ENCODE measurements at regions not wholly inside any gene's neighbourhood (a gene's known extent, or its start where the extent isn't known, plus 50 kb on each side); places are given as distances from the start of the nearest gene placed in this dataset.
"Not testable (repeated sequence)": the region's sequence is repeated elsewhere in the genome, so short reads cannot be mapped to it uniquely, and the experiment has no call there.

GRCh38 chr16:88148682-88149081, 197.4 kb downstream of the BANP start:
- DNase-seq = not testable (repeated sequence)

GRCh38 chr16:88149158-88149603, 197.9 kb downstream of the BANP start:
- not testable (repeated sequence) for DNase-seq

- not testable (repeated sequence) for DNase-seq
Measured at GRCh38 chr16:88149663-88150062, 198.4 kb downstream of the BANP start.

GRCh38 chr16:88150456-88151128, 199.4 kb downstream of the BANP start:
- DNase-seq = not testable (repeated sequence)

- DNase-seq = not testable (repeated sequence)
Measured at GRCh38 chr16:88151129-88151499, 199.9 kb downstream of the BANP start.

GRCh38 chr16:88151859-88152843, 200.9 kb downstream of the BANP start:
- not testable (repeated sequence) for DNase-seq

DNA sequence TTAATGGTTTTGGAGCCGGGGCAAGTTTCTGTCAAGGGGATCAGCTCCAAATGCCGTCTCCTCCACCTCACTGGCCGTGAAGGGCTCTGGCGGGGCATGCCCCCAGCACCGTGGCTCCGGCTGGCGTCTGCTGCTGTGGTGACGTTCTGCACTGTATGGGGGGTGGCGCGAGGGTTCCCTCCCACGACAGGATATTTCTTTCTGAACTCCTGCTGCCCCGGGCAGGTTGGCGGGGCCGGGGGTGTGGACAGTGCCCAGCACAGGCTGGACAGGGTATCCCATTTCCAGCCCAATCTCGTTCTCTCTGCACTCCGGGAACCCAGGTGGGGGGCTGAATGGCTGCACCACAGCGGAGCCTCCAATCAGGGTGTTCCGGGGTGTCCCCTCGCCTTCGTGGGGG, 201.6 kb downstream of the BANP start:
- DNase-seq = not testable (repeated sequence)

- DNase-seq = not testable (repeated sequence)
Measured at GRCh38 chr16:88153516-88153915, 202.3 kb downstream of the BANP start.

- not testable (repeated sequence) for DNase-seq
Measured at GRCh38 chr16:88154886-88155285, 203.7 kb downstream of the BANP start.

- DNase-seq = not testable (repeated sequence)
Measured at GRCh38 chr16:88155681-88156080, 204.4 kb downstream of the BANP start.

- not testable (repeated sequence) for DNase-seq
Measured at GRCh38 chr16:88156640-88157283, 205.5 kb downstream of the BANP start.

- not testable (repeated sequence) for DNase-seq
Measured at GRCh38 chr16:88157686-88158085, 206.5 kb downstream of the BANP start.

- not testable (repeated sequence) for DNase-seq
Measured at GRCh38 chr16:88158256-88159045, 207.2 kb downstream of the BANP start.

GRCh38 chr16:88159046-88159896, 208.0 kb downstream of the BANP start:
- not testable (repeated sequence) for DNase-seq

DNA sequence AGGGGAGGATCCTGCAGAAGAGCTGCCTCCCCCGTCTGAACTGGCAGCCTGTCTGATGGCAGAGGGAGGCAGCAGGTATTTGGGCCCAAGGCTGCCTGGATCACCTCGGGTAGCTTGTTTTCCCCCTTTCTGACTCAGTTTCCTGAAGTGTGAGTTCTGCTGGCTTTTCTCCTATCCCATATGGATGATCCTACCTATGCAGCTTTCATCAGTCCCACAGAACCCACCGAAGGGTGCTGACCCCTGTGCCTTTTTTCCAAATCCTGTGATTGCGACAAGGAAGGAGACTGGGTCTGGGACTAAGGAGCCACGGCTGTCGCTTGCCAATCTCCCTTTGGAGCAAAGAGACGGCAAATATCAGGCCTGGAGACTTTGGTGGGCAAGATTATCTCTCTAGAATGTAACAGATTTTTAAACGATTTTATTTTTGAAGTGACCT, 208.7 kb downstream of the BANP start:
- DNase-seq = not testable (repeated sequence)

- not testable (repeated sequence) for DNase-seq
Measured at GRCh38 chr16:88161191-88161590, 210.0 kb downstream of the BANP start.

GRCh38 chr16:88161623-88162275, 210.5 kb downstream of the BANP start:
- not testable (repeated sequence) for DNase-seq

GRCh38 chr16:88162778-88163177, 211.5 kb downstream of the BANP start:
- DNase-seq = not testable (repeated sequence)

DNA sequence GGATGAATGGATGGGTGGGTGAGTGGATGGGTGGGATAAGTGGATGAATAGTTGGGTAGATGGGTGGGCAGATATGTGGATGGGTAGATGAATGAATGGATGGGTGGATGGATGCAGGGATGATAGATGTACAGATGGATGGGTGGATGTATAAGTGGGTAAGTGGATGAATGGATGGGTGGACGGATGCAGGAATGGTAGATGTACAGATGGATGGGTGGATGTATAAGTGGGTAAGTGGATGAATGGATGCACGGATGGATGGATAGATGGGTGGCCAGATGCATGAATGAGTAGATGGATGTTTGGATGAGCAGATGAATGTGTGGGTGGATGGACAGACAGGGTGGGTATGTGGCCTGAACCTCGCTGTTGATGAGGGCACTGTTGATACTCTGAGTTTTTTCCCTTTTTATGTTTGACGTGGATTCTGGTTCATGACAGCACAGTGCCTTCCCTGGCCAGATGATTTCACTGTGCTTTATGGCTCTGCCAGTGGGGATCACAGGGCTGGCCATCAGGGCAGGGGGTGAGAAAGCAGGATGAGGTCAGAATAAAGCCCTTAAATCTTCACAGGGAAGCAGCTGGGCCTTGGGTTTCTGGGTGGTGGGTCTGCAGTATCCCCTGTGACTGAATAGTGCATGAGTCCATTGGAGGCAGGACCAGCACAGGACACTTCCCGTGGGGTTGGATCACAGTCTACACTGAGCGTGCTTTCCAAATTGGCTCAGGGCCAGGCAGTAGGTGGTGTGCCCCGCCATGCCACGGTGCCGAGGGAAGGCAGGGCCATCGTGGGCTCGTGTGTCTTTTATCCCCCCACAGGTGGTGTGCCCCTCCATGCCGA, 213.2 kb downstream of the BANP start:
- not testable (repeated sequence) for DNase-seq
